ENCODE measurements at regions not wholly inside any gene's neighbourhood (a gene's known extent, or its start where the extent isn't known, plus 50 kb on each side); places are given as distances from the start of the nearest gene placed in this dataset.

- TF ChIP-seq, protein P1, sequence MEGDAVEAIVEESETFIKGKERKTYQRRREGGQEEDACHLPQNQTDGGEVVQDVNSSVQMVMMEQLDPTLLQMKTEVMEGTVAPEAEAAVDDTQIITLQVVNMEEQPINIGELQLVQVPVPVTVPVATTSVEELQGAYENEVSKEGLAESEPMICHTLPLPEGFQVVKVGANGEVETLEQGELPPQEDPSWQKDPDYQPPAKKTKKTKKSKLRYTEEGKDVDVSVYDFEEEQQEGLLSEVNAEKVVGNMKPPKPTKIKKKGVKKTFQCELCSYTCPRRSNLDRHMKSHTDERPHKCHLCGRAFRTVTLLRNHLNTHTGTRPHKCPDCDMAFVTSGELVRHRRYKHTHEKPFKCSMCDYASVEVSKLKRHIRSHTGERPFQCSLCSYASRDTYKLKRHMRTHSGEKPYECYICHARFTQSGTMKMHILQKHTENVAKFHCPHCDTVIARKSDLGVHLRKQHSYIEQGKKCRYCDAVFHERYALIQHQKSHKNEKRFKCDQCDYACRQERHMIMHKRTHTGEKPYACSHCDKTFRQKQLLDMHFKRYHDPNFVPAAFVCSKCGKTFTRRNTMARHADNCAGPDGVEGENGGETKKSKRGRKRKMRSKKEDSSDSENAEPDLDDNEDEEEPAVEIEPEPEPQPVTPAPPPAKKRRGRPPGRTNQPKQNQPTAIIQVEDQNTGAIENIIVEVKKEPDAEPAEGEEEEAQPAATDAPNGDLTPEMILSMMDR (IDR thresholded peaks at IDR 0.05), result no peak
- TF ChIP-seq TAF1 (IDR thresholded peaks at IDR 0.05; ENCODE audit: borderline replicate concordance, low read depth, low read length) (no peak), RCOR1 (IDR thresholded peaks at IDR 0.05; ENCODE audit: low read length) (no peak), GATA2 (CRISPR knock-in tag; IDR thresholded peaks at IDR 0.05) (no peak), POLR2AphosphoS5 (IDR thresholded peaks at IDR 0.05; ENCODE audit: low read depth, low read length) (no peak), RAD21 (IDR thresholded peaks at IDR 0.05; ENCODE audit: low read length) (no peak), REST (IDR thresholded peaks at IDR 0.05; ENCODE audit: low read depth, low read length) (no peak), SMC3 (IDR thresholded peaks at IDR 0.05; ENCODE audit: low read depth, low read length) (no peak), EP300 (IDR thresholded peaks at IDR 0.05; ENCODE audit: borderline replicate concordance in 1 of 2, low read depth in 1 of 2, low read length in 1 of 2) (no peak)
- TF ChIP-seq, protein P2, sequence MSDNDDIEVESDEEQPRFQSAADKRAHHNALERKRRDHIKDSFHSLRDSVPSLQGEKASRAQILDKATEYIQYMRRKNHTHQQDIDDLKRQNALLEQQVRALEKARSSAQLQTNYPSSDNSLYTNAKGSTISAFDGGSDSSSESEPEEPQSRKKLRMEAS (IDR thresholded peaks at IDR 0.05; ENCODE audit: low read depth), result no peak
- TF ChIP-seq, protein P3, sequence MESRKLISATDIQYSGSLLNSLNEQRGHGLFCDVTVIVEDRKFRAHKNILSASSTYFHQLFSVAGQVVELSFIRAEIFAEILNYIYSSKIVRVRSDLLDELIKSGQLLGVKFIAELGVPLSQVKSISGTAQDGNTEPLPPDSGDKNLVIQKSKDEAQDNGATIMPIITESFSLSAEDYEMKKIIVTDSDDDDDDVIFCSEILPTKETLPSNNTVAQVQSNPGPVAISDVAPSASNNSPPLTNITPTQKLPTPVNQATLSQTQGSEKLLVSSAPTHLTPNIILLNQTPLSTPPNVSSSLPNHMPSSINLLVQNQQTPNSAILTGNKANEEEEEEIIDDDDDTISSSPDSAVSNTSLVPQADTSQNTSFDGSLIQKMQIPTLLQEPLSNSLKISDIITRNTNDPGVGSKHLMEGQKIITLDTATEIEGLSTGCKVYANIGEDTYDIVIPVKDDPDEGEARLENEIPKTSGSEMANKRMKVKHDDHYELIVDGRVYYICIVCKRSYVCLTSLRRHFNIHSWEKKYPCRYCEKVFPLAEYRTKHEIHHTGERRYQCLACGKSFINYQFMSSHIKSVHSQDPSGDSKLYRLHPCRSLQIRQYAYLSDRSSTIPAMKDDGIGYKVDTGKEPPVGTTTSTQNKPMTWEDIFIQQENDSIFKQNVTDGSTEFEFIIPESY (IDR thresholded peaks at IDR 0.05; ENCODE audit: borderline replicate concordance, low read depth), result no peak
Observed at GRCh38 chr4:117640836-117641235, 393.4 kb upstream of the NDST3 start.

Data from SK-N-SH (cell line).